Transverse colon (tissue), 4 donors: ENCODE measurements at regions not wholly inside any gene's neighbourhood (a gene's known extent, or its start where the extent isn't known, plus 50 kb on each side); places are given as distances from the start of the nearest gene placed in this dataset.

Source experiments
- CTCF ChIP-seq, 5 experiments: fragments of 200-600 bp in 3 of 5; fragments of 450-650 bp in 2 of 5; sonication (generic) in 3 of 5; IDR thresholded peaks; 1 replicate in 2 of 5; 2 replicates in 3 of 5; pipeline ENCODE4 v1.5.1; 2016 to 2017; ENCODE audit warnings: antibody characterized with exemption in 5 of 5, inconsistent platforms in 3 of 5, mild to moderate bottlenecking in 2 of 5, moderate library complexity in 1 of 5
- EP300 ChIP-seq: sonication (generic); formaldehyde crosslinking; IDR thresholded peaks from one replicate; pipeline ENCODE4 v1.6.1; 2017; ENCODE audit warnings: antibody characterized with exemption, low read depth
- POLR2A ChIP-seq: fragments of 450-650 bp; IDR thresholded peaks from one replicate; pipeline ENCODE4 v1.6.1; 2016; ENCODE audit warnings: antibody characterized with exemption, mild to moderate bottlenecking, moderate library complexity
- POLR2AphosphoS5 ChIP-seq, 3 donors: sonication (generic); formaldehyde crosslinking; IDR thresholded peaks; one replicate each; pipeline ENCODE4 v1.6.1; 2016; ENCODE audit warnings: antibody characterized with exemption in 3 of 3

DNA sequence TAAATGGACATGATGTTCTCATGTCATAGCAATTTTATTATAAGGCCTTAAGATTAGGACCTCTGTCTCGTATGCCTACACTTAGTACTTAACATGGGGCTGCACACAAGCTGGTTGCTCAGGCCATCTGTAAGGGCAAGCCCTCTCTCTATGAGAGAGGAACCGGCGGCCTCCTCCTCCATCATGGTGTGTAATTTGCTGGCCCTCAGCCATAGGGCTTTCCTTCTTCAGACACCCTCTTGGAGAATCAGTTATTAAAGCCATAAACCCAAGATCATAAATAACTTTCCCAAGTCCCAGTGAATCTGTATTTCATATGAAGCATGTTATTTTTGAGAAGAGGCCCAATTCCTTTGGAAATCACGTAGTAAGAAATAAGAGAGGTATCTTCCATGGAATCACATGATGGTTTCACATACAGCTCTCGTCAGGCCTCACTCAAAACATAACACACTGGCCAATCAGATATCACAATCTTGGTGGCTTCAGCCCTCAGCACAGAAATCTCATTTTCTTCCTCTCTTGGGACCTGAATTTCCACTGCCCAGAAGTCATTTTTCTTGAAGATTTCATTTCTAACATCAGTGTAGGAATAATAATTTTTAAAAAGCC is 92.6 kb downstream of the RDH14 start:
- TF ChIP-seq CTCF (IDR thresholded peaks at IDR 0.05) (no peak), POLR2AphosphoS5 (IDR thresholded peaks at IDR 0.05) (no peak), EP300 (no peak), POLR2A (no peak)
